ENCODE measurements at regions not wholly inside any gene's neighbourhood (a gene's known extent, or its start where the extent isn't known, plus 50 kb on each side); places are given as distances from the start of the nearest gene placed in this dataset.

- H3K9me3 ChIP-seq: no peaks in the 10 kb centered on the region
- H3K36me3 ChIP-seq: no peaks in the 10 kb centered on the region
- peaks cover 0 to 4% (median 0%) of the 10 kb centered on the region in 9 donors for H3K4me1 ChIP-seq
- intact Hi-C loops (cut with DNase I): no loop called here
- no peaks in the 10 kb centered on the region for H3K27me3 ChIP-seq
- TF ChIP-seq CTCF (IDR thresholded peaks at IDR 0.05): no peak
- no peak overlapping the region for H3K27ac ChIP-seq
- no peak overlapping the region for H3K4me3 ChIP-seq
- DNase-seq: no peak
- WGBS, 2 donors: 37 to 45% methylated on average over 2 of the region's 2 CpGs
- ATAC-seq: no peak
Observed at GRCh38 chr4:138330531-138330930, 88.4 kb upstream of the SLC7A11 start.

GRCh38 chr4:138329506-138330070 lies 87.4 kb upstream of the SLC7A11 start:
- no peak for TF ChIP-seq CTCF (IDR thresholded peaks at IDR 0.05)
- Histone ChIP-seq H3K27ac (no peak overlapping the region), H3K9me3 (no peaks in the 10 kb centered on the region), H3K4me3 (no peak overlapping the region), H3K4me1 (peaks cover 0 to 4% (median 0%) of the 10 kb centered on the region in 9 donors), H3K36me3 (no peaks in the 10 kb centered on the region), H3K27me3 (no peaks in the 10 kb centered on the region)
- ATAC-seq: no peak
- DNase-seq: no peak
- 85 to 92% methylated on average over 6 of the region's 6 CpGs for WGBS, 2 donors
- intact Hi-C loops (cut with DNase I): no loop called here

GRCh38 chr4:138327338-138327737 lies 85.2 kb upstream of the SLC7A11 start:
- H3K36me3 ChIP-seq: no peaks in the 10 kb centered on the region
- ATAC-seq (no peak), DNase-seq (no peak)
- no peak overlapping the region for H3K4me3 ChIP-seq
- no peaks in the 10 kb centered on the region for H3K9me3 ChIP-seq
- H3K27me3 ChIP-seq: no peaks in the 10 kb centered on the region
- no peak for TF ChIP-seq CTCF (IDR thresholded peaks at IDR 0.05)
- H3K27ac ChIP-seq: no peak overlapping the region
- peaks cover 0 to 4% (median 0%) of the 10 kb centered on the region in 9 donors for H3K4me1 ChIP-seq
- intact Hi-C loops (cut with DNase I): no loop called here
- WGBS, 2 donors: 97% methylated on average over 1 of the region's 1 CpG

GRCh38 chr4:138320831-138321230 lies 78.7 kb upstream of the SLC7A11 start:
- intact Hi-C loops (cut with DNase I): no loop called here
- TF ChIP-seq CTCF (IDR thresholded peaks at IDR 0.05): no peak
- no peak overlapping the region for H3K4me3 ChIP-seq
- ATAC-seq (no peak), DNase-seq (no peak)
- 91 to 93% methylated on average over 1 of the region's 1 CpG for WGBS, 2 donors
- no peaks in the 10 kb centered on the region for H3K4me1 ChIP-seq
- H3K27ac ChIP-seq: no peak overlapping the region
- no peaks in the 10 kb centered on the region for H3K36me3 ChIP-seq
- no peaks in the 10 kb centered on the region for H3K27me3 ChIP-seq
- H3K9me3 ChIP-seq: no peaks in the 10 kb centered on the region

All from heart right ventricle (tissue), 16 donors.